Colonic mucosa (tissue), 4 donors: ENCODE measurements at regions not wholly inside any gene's neighbourhood (a gene's known extent, or its start where the extent isn't known, plus 50 kb on each side); places are given as distances from the start of the nearest gene placed in this dataset.

Source experiments
- DNase-seq: peaks from one replicate; pipeline ENCODE4 v3.0.0-alpha.2; 2020
- H3K27ac ChIP-seq: fragments of 200-600 bp; one replicate; pipeline ENCODE4 v1.8.0; 2021
- H3K27me3 ChIP-seq: fragments of 200-600 bp; one replicate; pipeline ENCODE4 v1.8.0; 2021
- H3K36me3 ChIP-seq: fragments of 200-600 bp; one replicate; pipeline ENCODE4 v1.8.0; 2021
- H3K4me1 ChIP-seq: fragments of 200-600 bp; one replicate; pipeline ENCODE4 v1.8.0; 2021; ENCODE audit warnings: mild to moderate bottlenecking
- H3K4me3 ChIP-seq: fragments of 200-600 bp; one replicate; pipeline ENCODE4 v1.8.0; 2021
- H3K9ac ChIP-seq, 2 donors: one replicate each; pipeline ENCODE4 v1.7.0; 2013; ENCODE audit warnings: control low read depth in 2 of 2, low read depth in 2 of 2, low read length in 2 of 2
- H3K9me3 ChIP-seq: fragments of 200-600 bp; one replicate; pipeline ENCODE4 v1.8.0; 2021
- intact Hi-C: fragments of 100-400 bp; cut with DNase I; formaldehyde crosslinking; loops from one replicate; pipeline ENCODE4 v1.14.1; 2022
- TF ChIP-seq, protein P1 (sequence below): fragments of 200-600 bp; IDR thresholded peaks from one replicate; pipeline ENCODE4 v1.8.0; 2022; ENCODE audit warnings: antibody characterized with exemption, mild to moderate bottlenecking
- donor health status: healthy.
- donor health status: DM: no; HTN: no; CAD: no.
- donor health status: DM: no; HTN: no; CAD: no.

DNA sequence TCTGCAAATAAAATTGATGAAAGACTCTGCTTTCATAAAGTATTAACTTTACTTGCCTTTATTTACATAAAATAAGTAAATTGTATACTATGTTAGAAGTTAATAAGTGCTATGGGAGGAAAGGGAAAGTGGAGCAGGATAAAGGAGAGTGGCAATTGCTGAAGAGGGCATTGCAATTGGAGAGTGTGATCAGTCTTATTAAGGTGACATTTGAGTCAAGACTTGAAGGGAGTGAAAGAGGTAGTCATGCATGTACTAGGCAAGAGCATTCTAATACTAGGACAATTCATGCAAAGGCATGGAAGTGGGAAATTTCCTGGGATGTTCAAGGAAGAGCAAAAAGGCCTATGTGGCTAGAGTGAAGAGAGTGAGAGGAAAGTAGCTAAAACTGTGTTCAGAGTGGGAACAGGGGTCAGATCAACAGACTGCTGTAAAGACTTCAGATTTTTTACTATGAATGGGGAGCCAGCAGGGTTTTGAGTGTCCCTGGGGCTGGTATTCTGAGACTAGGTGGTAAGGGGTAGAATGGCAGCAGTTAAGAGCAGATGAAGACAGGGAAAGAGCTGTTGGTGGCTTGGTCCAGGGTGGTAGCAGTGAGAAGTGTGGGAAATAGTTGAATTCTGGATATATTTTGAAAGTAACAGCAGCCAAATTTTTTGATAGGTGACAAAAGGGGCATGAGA lies 182.3 kb upstream of the RIOK2 start:
- Histone ChIP-seq H3K27me3 (no peaks in the 10 kb centered on the region), H3K4me1 (no peaks in the 10 kb centered on the region), H3K9me3 (no peaks in the 10 kb centered on the region), H3K36me3 (no peaks in the 10 kb centered on the region), H3K4me3 (no peak overlapping the region), H3K9ac (no peak overlapping the region), H3K27ac (no peak overlapping the region)
- TF ChIP-seq, protein P1, sequence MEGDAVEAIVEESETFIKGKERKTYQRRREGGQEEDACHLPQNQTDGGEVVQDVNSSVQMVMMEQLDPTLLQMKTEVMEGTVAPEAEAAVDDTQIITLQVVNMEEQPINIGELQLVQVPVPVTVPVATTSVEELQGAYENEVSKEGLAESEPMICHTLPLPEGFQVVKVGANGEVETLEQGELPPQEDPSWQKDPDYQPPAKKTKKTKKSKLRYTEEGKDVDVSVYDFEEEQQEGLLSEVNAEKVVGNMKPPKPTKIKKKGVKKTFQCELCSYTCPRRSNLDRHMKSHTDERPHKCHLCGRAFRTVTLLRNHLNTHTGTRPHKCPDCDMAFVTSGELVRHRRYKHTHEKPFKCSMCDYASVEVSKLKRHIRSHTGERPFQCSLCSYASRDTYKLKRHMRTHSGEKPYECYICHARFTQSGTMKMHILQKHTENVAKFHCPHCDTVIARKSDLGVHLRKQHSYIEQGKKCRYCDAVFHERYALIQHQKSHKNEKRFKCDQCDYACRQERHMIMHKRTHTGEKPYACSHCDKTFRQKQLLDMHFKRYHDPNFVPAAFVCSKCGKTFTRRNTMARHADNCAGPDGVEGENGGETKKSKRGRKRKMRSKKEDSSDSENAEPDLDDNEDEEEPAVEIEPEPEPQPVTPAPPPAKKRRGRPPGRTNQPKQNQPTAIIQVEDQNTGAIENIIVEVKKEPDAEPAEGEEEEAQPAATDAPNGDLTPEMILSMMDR = no peak
- intact Hi-C loops = no loop called here
- DNase-seq = no peak

DNA sequence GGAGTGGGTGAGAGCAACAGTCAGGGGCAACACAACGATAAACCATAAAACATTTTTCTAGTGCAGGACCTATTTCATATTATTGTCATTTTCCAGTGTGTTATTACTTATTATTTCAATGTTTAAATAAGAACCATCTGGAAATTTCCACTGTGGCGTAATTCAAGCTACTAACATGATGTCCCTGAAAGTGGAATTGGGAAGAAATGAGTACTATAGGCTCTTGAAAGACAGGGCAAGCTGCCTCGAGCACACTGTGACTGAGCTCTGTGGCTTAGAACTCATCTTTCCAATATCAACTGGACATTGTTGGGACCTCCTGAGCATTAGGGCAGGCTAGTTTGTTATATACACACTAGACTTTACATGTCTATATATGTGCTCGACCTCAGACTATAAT lies 182.9 kb upstream of the RIOK2 start:
- TF ChIP-seq, protein P1 = no peak

DNA sequence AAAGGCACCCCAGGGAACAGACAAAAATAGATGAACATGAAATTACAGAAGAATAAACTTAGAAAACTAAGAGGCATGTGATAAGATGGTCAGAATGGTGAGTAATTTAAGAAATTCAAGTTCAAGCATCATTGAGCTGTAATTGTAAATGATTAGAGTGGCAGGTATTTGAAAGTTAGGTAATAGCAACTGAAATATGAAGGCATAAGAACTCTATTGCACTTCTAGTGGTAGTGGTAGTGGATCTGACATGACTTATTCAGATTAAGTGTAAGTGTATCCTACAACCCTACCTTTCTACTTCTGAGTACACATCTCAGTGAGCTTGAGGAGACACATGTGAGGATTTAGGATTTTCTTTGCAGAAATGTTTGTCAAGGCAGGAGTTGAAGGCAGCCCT lies 192.9 kb upstream of the RIOK2 start:
- intact Hi-C loops = no loop called here
- TF ChIP-seq, protein P1 = no peak
- no peak overlapping the region for H3K9ac ChIP-seq
- H3K4me3 ChIP-seq = no peak overlapping the region
- no peaks in the 10 kb centered on the region for H3K9me3 ChIP-seq
- DNase-seq = no peak
- H3K27ac ChIP-seq = no peak overlapping the region
- H3K36me3 ChIP-seq = no peaks in the 10 kb centered on the region
- H3K27me3 ChIP-seq = no peaks in the 10 kb centered on the region
- no peaks in the 10 kb centered on the region for H3K4me1 ChIP-seq

More for the DNA sequence above, 182.9 kb upstream of the RIOK2 start:
- Histone ChIP-seq H3K27ac (no peak overlapping the region), H3K27me3 (no peaks in the 10 kb centered on the region), H3K9ac (no peak overlapping the region), H3K4me1 (no peaks in the 10 kb centered on the region), H3K4me3 (no peak overlapping the region), H3K36me3 (no peaks in the 10 kb centered on the region), H3K9me3 (no peaks in the 10 kb centered on the region)
- DNase-seq = no peak
- intact Hi-C loops = no loop called here

GRCh38 chr5:97377582-97377981 lies 194.5 kb upstream of the RIOK2 start:
- Histone ChIP-seq H3K36me3 (no peaks in the 10 kb centered on the region), H3K4me1 (no peaks in the 10 kb centered on the region), H3K27me3 (no peaks in the 10 kb centered on the region), H3K9me3 (no peaks in the 10 kb centered on the region), H3K9ac (no peak overlapping the region), H3K4me3 (no peak overlapping the region), H3K27ac (no peak overlapping the region)
- intact Hi-C loops = no loop called here
- TF ChIP-seq, protein P1 = no peak
- no peak for DNase-seq

- Histone ChIP-seq H3K27ac (no peak overlapping the region), H3K27me3 (no peaks in the 10 kb centered on the region), H3K9me3 (no peaks in the 10 kb centered on the region), H3K36me3 (no peaks in the 10 kb centered on the region), H3K4me1 (no peaks in the 10 kb centered on the region), H3K9ac (no peak overlapping the region), H3K4me3 (no peak overlapping the region)
- intact Hi-C loops = no loop called here
- TF ChIP-seq, protein P1 = no peak
- DNase-seq = no peak
Measured at GRCh38 chr5:97383996-97384395, 200.9 kb upstream of the RIOK2 start.
